ENCODE measurements at regions not wholly inside any gene's neighbourhood (a gene's known extent, or its start where the extent isn't known, plus 50 kb on each side); places are given as distances from the start of the nearest gene placed in this dataset.
"Not testable (repeated sequence)": the region's sequence is repeated elsewhere in the genome, so short reads cannot be mapped to it uniquely, and the experiment has no call there.

GRCh38 chr3:25181096-25181495 lies 247.0 kb upstream of the RARB start:
- DNase-seq (ENCODE audit: low read depth): no peak
- TF ChIP-seq CTCF (IDR thresholded peaks at IDR 0.05; ENCODE audit: insufficient read depth, low read depth, low read length): no peak
- H3K4me3 ChIP-seq (ENCODE audit: low read depth, low read length): no peak overlapping the region

GRCh38 chr3:25182794-25183193 lies 245.3 kb upstream of the RARB start:
- TF ChIP-seq CTCF (IDR thresholded peaks at IDR 0.05; ENCODE audit: insufficient read depth, low read depth, low read length): no peak
- DNase-seq (ENCODE audit: low read depth): no peak
- H3K4me3 ChIP-seq (ENCODE audit: low read depth, low read length): no peak overlapping the region

GRCh38 chr3:25184641-25185250 lies 243.3 kb upstream of the RARB start:
- no peak for TF ChIP-seq CTCF (IDR thresholded peaks at IDR 0.05; ENCODE audit: insufficient read depth, low read depth, low read length)
- H3K4me3 ChIP-seq (ENCODE audit: low read depth, low read length): no peak overlapping the region
- DNase-seq (ENCODE audit: low read depth): no peak

- no peak overlapping the region for H3K4me3 ChIP-seq (ENCODE audit: low read depth, low read length)
- no peak for TF ChIP-seq CTCF (IDR thresholded peaks at IDR 0.05; ENCODE audit: insufficient read depth, low read depth, low read length)
- DNase-seq (ENCODE audit: low read depth): no peak
These were observed 236.4 kb upstream of the RARB start for GRCh38 chr3:25191673-25192072.

- H3K4me3 ChIP-seq (ENCODE audit: low read depth, low read length); DNase-seq (ENCODE audit: low read depth): not testable (repeated sequence)
These were observed 228.5 kb upstream of the RARB start for GRCh38 chr3:25199567-25199966.

GRCh38 chr3:25212736-25213135 lies 215.3 kb upstream of the RARB start:
- H3K4me3 ChIP-seq (ENCODE audit: low read depth, low read length): no peak overlapping the region
- TF ChIP-seq CTCF (IDR thresholded peaks at IDR 0.05; ENCODE audit: insufficient read depth, low read depth, low read length): no peak
- DNase-seq (ENCODE audit: low read depth): no peak

- no peak overlapping the region for H3K4me3 ChIP-seq (ENCODE audit: low read depth, low read length)
- DNase-seq (ENCODE audit: low read depth): no peak
- no peak for TF ChIP-seq CTCF (IDR thresholded peaks at IDR 0.05; ENCODE audit: insufficient read depth, low read depth, low read length)
These were observed 214.0 kb upstream of the RARB start for GRCh38 chr3:25214034-25214433.
